NOMO-1 (cell line): ENCODE measurements at regions not wholly inside any gene's neighbourhood (a gene's known extent, or its start where the extent isn't known, plus 50 kb on each side); places are given as distances from the start of the nearest gene placed in this dataset.

Experiments used
- DNase-seq, 2 experiments: peaks; one replicate each; lab custom pipeline; 2025; ENCODE audit not compliant: unreplicated experiment in 2 of 2; lab: John Stamatoyannopoulos, UW

- no peak for DNase-seq
Measured at GRCh38 chr10:89153971-89154370, 53.1 kb downstream of the CH25H start.

- no peak for DNase-seq
Measured at GRCh38 chr10:89153116-89153515, 54.0 kb downstream of the CH25H start.

- no peak for DNase-seq
Measured at GRCh38 chr10:89151857-89152256, 55.3 kb downstream of the CH25H start.

GRCh38 chr10:89148061-89148460, 59.1 kb downstream of the CH25H start:
- DNase-seq: no peak

GRCh38 chr10:89147256-89147655, 59.9 kb downstream of the CH25H start:
- DNase-seq: no peak

- DNase-seq: no peak
Measured at GRCh38 chr10:89144836-89145235, 62.3 kb downstream of the CH25H start.

GRCh38 chr10:89142590-89142989, 64.5 kb downstream of the CH25H start:
- DNase-seq: no peak

- no peak for DNase-seq
Measured at GRCh38 chr10:89138755-89139490, 68.2 kb downstream of the CH25H start.

GRCh38 chr10:89134963-89135362, 72.2 kb downstream of the CH25H start:
- peak; percentile 30 to 78 for DNase-seq

GRCh38 chr10:89129911-89130310, 77.2 kb downstream of the CH25H start:
- DNase-seq: peak; percentile 50 to 57

GRCh38 chr10:89122433-89123051, 84.6 kb downstream of the CH25H start:
- peak; percentile 33 to 76 for DNase-seq

- no peak for DNase-seq
Measured at GRCh38 chr10:89121764-89122020, 85.4 kb downstream of the CH25H start.

GRCh38 chr10:89120931-89121763, 86.0 kb downstream of the CH25H start:
- DNase-seq: peak; percentile 51 to 67

- DNase-seq: no peak
Measured at GRCh38 chr10:89119651-89120050, 87.5 kb downstream of the CH25H start.

GRCh38 chr10:89118091-89118490, 89.0 kb downstream of the CH25H start:
- no peak for DNase-seq

- DNase-seq: peak in 1 of 2 experiments; percentile 17
Measured at GRCh38 chr10:89115876-89116627, 91.1 kb downstream of the CH25H start.

- no peak for DNase-seq
Measured at GRCh38 chr10:89114846-89115625, 92.1 kb downstream of the CH25H start.

- no peak for DNase-seq
Measured at GRCh38 chr10:89102735-89103134, 104.4 kb downstream of the CH25H start.

GRCh38 chr10:89101943-89102342, 105.2 kb downstream of the CH25H start:
- no peak for DNase-seq

GRCh38 chr10:89100680-89101079, 106.4 kb downstream of the CH25H start:
- DNase-seq: no peak
